ENCODE measurements at regions not wholly inside any gene's neighbourhood (a gene's known extent, or its start where the extent isn't known, plus 50 kb on each side); places are given as distances from the start of the nearest gene placed in this dataset.

DNA sequence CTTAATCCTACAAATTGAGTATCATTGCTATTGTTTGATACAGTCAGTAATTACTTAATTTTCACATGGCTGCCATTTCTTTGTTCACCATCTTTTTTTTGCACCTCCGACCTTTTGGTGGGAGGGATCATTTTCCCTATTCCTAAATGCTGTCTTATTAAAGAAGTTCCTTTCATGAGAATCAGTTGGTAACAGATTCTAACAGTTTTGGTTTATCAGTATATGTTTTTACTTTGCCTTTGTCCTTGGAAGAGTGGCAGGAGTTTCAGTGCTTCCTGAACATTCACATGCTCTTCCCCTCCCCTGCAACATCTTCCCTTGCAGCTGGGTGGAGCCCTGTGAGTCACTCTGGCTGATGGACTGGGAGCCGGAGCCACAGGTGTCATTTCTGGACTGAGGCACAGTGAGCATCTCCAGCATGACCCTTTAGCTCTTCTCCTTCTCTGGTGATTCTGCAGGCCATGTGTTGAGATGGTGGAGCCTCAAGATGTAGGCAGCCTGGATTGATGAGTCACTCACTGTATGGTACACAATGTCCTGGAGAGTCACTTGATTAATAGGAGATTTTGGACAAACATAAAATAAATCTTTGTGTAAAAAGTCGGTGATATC, 217.7 kb downstream of the URB2 start:
- Histone ChIP-seq H2BK12ac (ENCODE audit: low read depth, low read length) (no peak overlapping the region), H3K18ac (ENCODE audit: extremely low read depth, low read length) (no peak overlapping the region), H3K79me2 (ENCODE audit: control insufficient read depth in 1 of 2, insufficient read depth in 2 of 2, low read length in 2 of 2) (no peaks in the 10 kb centered on the region), H3K36me3 (ENCODE audit: control insufficient read depth in 2 of 4, insufficient read depth in 4 of 4, low read length in 3 of 4) (no peaks in the 10 kb centered on the region), H3K79me1 (ENCODE audit: low read depth, low read length) (no peaks in the 10 kb centered on the region), H2AK5ac (ENCODE audit: low read depth, low read length) (no peak overlapping the region), H2BK120ac (replicated peaks; ENCODE audit: low read depth, low read length) (no peak overlapping the region), H3K23me2 (ENCODE audit: low read depth, low read length) (no peaks in the 10 kb centered on the region; the same call in 1 of the 2 replicates), H3K4me2 (ENCODE audit: insufficient read depth in 1 of 2, low read depth in 2 of 2, low read length in 2 of 2) (no peak overlapping the region), H3K14ac (ENCODE audit: insufficient read length) (no peak overlapping the region), H4K8ac (ENCODE audit: extremely low read depth, insufficient read depth, low read length) (no peak overlapping the region), H3K27me3 (replicated peaks in 1 of 4; ENCODE audit: control insufficient read depth in 3 of 4, extremely low read depth in 1 of 4, insufficient read depth in 3 of 4, low read length in 3 of 4) (no peaks in the 10 kb centered on the region), H3K9ac (replicated peaks in 1 of 4; ENCODE audit: extremely low read depth in 1 of 4, low read depth in 3 of 4, low read length in 3 of 4) (no peak overlapping the region), H2BK20ac (ENCODE audit: low read length) (no peak overlapping the region), H2AFZ (ENCODE audit: low read length) (no peak overlapping the region; the same call in 1 of the 2 replicates), H2BK15ac (ENCODE audit: low read length) (no peak overlapping the region), H3K56ac (replicated peaks; ENCODE audit: insufficient read length, low read depth, low read length) (no peak overlapping the region), H4K91ac (replicated peaks; ENCODE audit: insufficient read length, low read length) (no peak overlapping the region), H3K9me3 (ENCODE audit: insufficient read depth in 2 of 2, low read depth in 1 of 2, low read length in 1 of 2) (no peaks in the 10 kb centered on the region), H4K5ac (ENCODE audit: insufficient read length, low read depth, low read length) (no peak overlapping the region), H3K23ac (ENCODE audit: insufficient read length) (no peak overlapping the region), H3K27ac (ENCODE audit: low read depth, low read length) (no peak overlapping the region), H2BK5ac (ENCODE audit: low read depth, low read length) (no peak overlapping the region), H3K4me1 (replicated peaks in 1 of 4; ENCODE audit: control insufficient read depth in 3 of 4, insufficient read depth in 4 of 4, low read length in 3 of 4) (no peaks in the 10 kb centered on the region), H4K20me1 (replicated peaks in 1 of 2; ENCODE audit: control insufficient read depth in 1 of 2, insufficient read depth in 2 of 2, low read length in 2 of 2) (no peaks in the 10 kb centered on the region), H3K4ac (replicated peaks; ENCODE audit: insufficient read length, low read depth, low read length) (no peak overlapping the region), H3K4me3 (ENCODE audit: extremely low read depth in 1 of 4, insufficient read depth in 2 of 4, low read depth in 3 of 4, low read length in 4 of 4) (no peak overlapping the region)
- ChIA-PET CTCF (ENCODE audit: partially characterized antibody) (interaction anchor here (0.9 to 1.2 kb wide), 3 partner anchors 13 to 171 kb away, joined by 3 to 4 read pairs (median 3); no protein-coding TSS in a partner anchor), POLR2A (ENCODE audit: partially characterized antibody) (no interaction called here)
- 77% methylated on average over 3 of the region's 3 CpGs; no CpG with 5 or more reads in 1 of the 2 experiments for WGBS, 2 experiments (ENCODE audit: extremely low coverage in 1 of 2, insufficient coverage in 1 of 2, insufficient read length in 1 of 2, insufficient replicate concordance in 2 of 2, low coverage in 1 of 2, low lambda C conversion rate in 2 of 2, missing lambda C conversion rate in 1 of 2)
- no peak for TF ChIP-seq RFX5 (IDR thresholded peaks at IDR 0.05; ENCODE audit: borderline replicate concordance, low read depth, low read length)
- TF ChIP-seq SP4 (IDR thresholded peaks at IDR 0.05; ENCODE audit: low read length): no peak
- TF ChIP-seq EZH2 (IDR thresholded peaks at IDR 0.05; ENCODE audit: low read depth, low read length, severe bottlenecking): no peak
- no peak for TF ChIP-seq JUN (IDR thresholded peaks at IDR 0.05; ENCODE audit: low read depth, low read length)
- peak in 1 of 3 experiments; percentile 21; a peak in 1 of 4 replicates for TF ChIP-seq CTCF (IDR thresholded peaks at IDR 0.05; ENCODE audit: control extremely low read depth in 1 of 3, insufficient read depth in 1 of 3, low read depth in 1 of 3, low read length in 3 of 3)
- no peak for FAIRE-seq
- no peak for DNase-seq (ENCODE audit: low read depth in 1 of 2, low spot score in 2 of 2)
